GM21737 (cell line): ENCODE measurements at regions not wholly inside any gene's neighbourhood (a gene's known extent, or its start where the extent isn't known, plus 50 kb on each side); places are given as distances from the start of the nearest gene placed in this dataset.
"Not testable (repeated sequence)": the region's sequence is repeated elsewhere in the genome, so short reads cannot be mapped to it uniquely, and the experiment has no call there.

Experiments used
- ATAC-seq: cut with Tn5 transposase; IDR thresholded peaks from one replicate; pipeline ENCODE4 v1.9.1; 2021; ENCODE audit warnings: mild to moderate bottlenecking, moderate library complexity; ENCODE audit not compliant: unreplicated experiment

- no peak for ATAC-seq
Observed at GRCh38 chr2:76050196-76050595, 339.5 kb upstream of the GCFC2 start.

- no peak for ATAC-seq
Observed at GRCh38 chr2:76044701-76045100, 334.0 kb upstream of the GCFC2 start.

GRCh38 chr2:76039505-76039904 lies 328.8 kb upstream of the GCFC2 start:
- no peak for ATAC-seq

- no peak for ATAC-seq
Observed at GRCh38 chr2:76027761-76028160, 317.0 kb upstream of the GCFC2 start.

- no peak for ATAC-seq
Observed at GRCh38 chr2:76019128-76019527, 308.4 kb upstream of the GCFC2 start.

GRCh38 chr2:76009484-76009883 lies 298.8 kb upstream of the GCFC2 start:
- no peak for ATAC-seq

- ATAC-seq = no peak
Observed at GRCh38 chr2:76008001-76008702, 297.4 kb upstream of the GCFC2 start.

GRCh38 chr2:76000425-76000824 lies 289.7 kb upstream of the GCFC2 start:
- ATAC-seq = no peak

- ATAC-seq = no peak
Observed at GRCh38 chr2:75998451-75998850, 287.7 kb upstream of the GCFC2 start.

- ATAC-seq = no peak
Observed at GRCh38 chr2:75994759-75995158, 284.0 kb upstream of the GCFC2 start.

- not testable (repeated sequence) for ATAC-seq
Observed at GRCh38 chr2:75988622-75989021, 277.9 kb upstream of the GCFC2 start.

- ATAC-seq = no peak
Observed at GRCh38 chr2:75986617-75987016, 275.9 kb upstream of the GCFC2 start.

GRCh38 chr2:75982719-75983118 lies 272.0 kb upstream of the GCFC2 start:
- ATAC-seq = no peak

GRCh38 chr2:75964646-75965045 lies 253.9 kb upstream of the GCFC2 start:
- ATAC-seq = no peak

GRCh38 chr2:75960472-75961009 lies 249.8 kb upstream of the GCFC2 start:
- ATAC-seq = no peak

GRCh38 chr2:75959724-75960471 lies 249.2 kb upstream of the GCFC2 start:
- ATAC-seq = no peak

GRCh38 chr2:75954761-75955160 lies 244.0 kb upstream of the GCFC2 start:
- no peak for ATAC-seq

GRCh38 chr2:75952173-75952572 lies 241.5 kb upstream of the GCFC2 start:
- ATAC-seq = no peak

GRCh38 chr2:75949385-75950030 lies 238.8 kb upstream of the GCFC2 start:
- no peak for ATAC-seq

GRCh38 chr2:75936311-75936710 lies 225.6 kb upstream of the GCFC2 start:
- ATAC-seq = no peak

- ATAC-seq = no peak
Observed at GRCh38 chr2:75932996-75933395, 222.3 kb upstream of the GCFC2 start.

GRCh38 chr2:75928093-75928492 lies 217.4 kb upstream of the GCFC2 start:
- ATAC-seq = no peak
